Astrocyte of the spinal cord (primary cell): ENCODE measurements at regions not wholly inside any gene's neighbourhood (a gene's known extent, or its start where the extent isn't known, plus 50 kb on each side); places are given as distances from the start of the nearest gene placed in this dataset.

Source experiments
- DNase-seq: peaks from one replicate; pipeline ENCODE4 v3.0.0; 2011; ENCODE audit warnings: low read depth, low spot score
- H3K4me3 ChIP-seq: 2 replicates; pipeline ENCODE4 v1.5.1; 2011; ENCODE audit warnings: low read depth, mild to moderate bottlenecking, low read length, moderate library complexity
- CTCF ChIP-seq: IDR thresholded peaks from 2 replicates; pipeline ENCODE4 v1.5.1; 2012; ENCODE audit warnings: low read depth, mild to moderate bottlenecking, low read length, inconsistent platforms
- in situ Hi-C: cut with HindIII; loops from 2 replicates; pipeline ENCODE4 v1.10.0; 2017; ENCODE audit warnings: low sequenced_read_pairs

- in situ Hi-C loops: no loop called here
- no peak for DNase-seq
- H3K4me3 ChIP-seq: no peak overlapping the region
- TF ChIP-seq CTCF: no peak
Measured at GRCh38 chr6:9089724-9090123, 654.4 kb upstream of the SLC35B3 start.

GRCh38 chr6:9087470-9087869 lies 652.1 kb upstream of the SLC35B3 start:
- DNase-seq: no peak

GRCh38 chr6:9086331-9086730 lies 651.0 kb upstream of the SLC35B3 start:
- no peak overlapping the region for H3K4me3 ChIP-seq
- no peak for DNase-seq
- TF ChIP-seq CTCF: no peak
- in situ Hi-C loops: no loop called here

More at GRCh38 chr6:9087470-9087869, 652.1 kb upstream of the SLC35B3 start:
- in situ Hi-C loops: no loop called here
- TF ChIP-seq CTCF: no peak
- H3K4me3 ChIP-seq: no peak overlapping the region

GRCh38 chr6:9085709-9086070 lies 650.3 kb upstream of the SLC35B3 start:
- in situ Hi-C loops: no loop called here
- no peak overlapping the region for H3K4me3 ChIP-seq
- TF ChIP-seq CTCF: no peak

GRCh38 chr6:9085054-9085708 lies 649.8 kb upstream of the SLC35B3 start:
- no peak for DNase-seq
- in situ Hi-C loops: no loop called here
- no peak for TF ChIP-seq CTCF
- no peak overlapping the region for H3K4me3 ChIP-seq

More at GRCh38 chr6:9085709-9086070, 650.3 kb upstream of the SLC35B3 start:
- DNase-seq: no peak

GRCh38 chr6:9083108-9083507 lies 647.8 kb upstream of the SLC35B3 start:
- no peak for TF ChIP-seq CTCF
- no peak for DNase-seq
- in situ Hi-C loops: no loop called here
- H3K4me3 ChIP-seq: no peak overlapping the region
